ENCODE measurements at regions not wholly inside any gene's neighbourhood (a gene's known extent, or its start where the extent isn't known, plus 50 kb on each side); places are given as distances from the start of the nearest gene placed in this dataset.

DNA sequence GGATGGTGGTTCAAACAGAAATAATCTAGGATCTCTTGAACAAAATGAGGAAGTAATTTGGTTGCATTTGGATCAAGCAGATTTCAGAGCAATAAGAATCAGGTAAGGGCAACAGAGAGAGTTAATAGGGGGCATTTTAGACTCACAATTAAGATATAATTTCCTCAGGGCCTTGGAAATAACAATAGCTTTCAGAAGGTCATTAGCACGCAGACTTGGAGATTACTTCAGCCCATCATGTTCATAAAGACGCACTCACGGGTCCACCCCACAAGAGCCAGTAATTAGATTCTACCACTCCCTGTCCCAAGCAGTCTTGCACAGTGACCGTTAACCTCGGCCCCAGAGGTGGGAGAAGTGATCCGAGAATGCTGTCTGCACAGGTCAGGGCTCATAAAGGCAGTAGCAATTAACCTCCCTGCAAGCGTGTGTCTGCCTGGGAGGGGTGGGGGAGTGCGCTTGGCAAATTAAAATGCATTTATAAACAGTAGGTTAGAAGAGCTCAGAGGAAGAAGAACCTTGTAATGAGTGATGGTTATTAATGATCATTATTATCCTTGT lies 125.7 kb upstream of the CCDC196 start:
- no peak for DNase-seq (ENCODE audit: low read depth in 2 of 2)

- DNase-seq (ENCODE audit: low read depth in 2 of 2), result no peak
Observed at GRCh38 chr14:66361013-66361412, 125.2 kb upstream of the CCDC196 start.

GRCh38 chr14:66365388-66365787 lies 120.8 kb upstream of the CCDC196 start:
- DNase-seq (ENCODE audit: low read depth in 2 of 2), result no peak

DNA sequence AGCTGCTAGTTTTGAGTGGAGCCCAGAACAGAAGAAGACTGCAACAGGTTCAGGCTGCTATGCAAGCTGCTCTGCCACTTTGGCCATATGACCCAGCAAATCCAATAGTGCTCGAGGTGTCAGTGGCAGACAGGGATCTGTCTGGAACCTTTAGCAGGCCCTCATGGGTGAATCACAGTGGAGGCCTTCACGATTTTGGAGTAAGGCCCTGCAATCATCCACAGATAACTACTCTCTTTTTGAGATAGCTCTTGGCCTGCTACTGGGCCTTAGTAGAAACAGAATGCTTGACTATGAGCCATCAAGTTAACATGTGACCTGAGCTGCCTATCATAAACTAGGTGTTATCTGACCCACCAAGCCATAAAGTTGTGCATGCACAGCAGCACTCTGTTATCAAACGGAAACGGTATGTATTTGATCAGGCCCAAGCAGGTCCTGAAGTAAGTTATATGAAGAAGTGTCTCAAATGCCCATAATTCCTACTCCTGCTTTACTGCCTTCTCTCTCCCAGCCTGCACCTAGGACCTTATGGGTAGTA lies 116.9 kb upstream of the CCDC196 start:
- DNase-seq (ENCODE audit: low read depth in 2 of 2), result no peak

DNA sequence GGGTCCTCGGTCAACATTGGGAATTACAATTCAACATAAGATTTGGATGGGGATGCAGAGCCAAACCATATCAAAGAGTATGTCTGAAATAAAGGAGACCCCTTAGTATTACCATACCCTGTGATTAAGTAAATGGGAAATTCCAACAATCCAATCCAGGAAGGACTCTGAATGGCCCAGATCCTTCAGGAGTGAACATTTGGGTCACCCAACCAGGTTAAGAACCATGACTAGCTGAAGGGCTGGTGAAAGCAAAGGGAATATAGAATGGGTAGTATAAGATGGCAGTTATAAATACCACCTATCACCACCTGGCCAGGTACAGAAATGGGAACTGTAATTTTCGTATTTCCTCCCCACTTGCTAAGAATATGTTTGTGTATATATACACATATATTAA lies 114.4 kb upstream of the CCDC196 start:
- DNase-seq (ENCODE audit: low read depth in 2 of 2), result no peak

- no peak for DNase-seq (ENCODE audit: low read depth in 2 of 2)
Observed at GRCh38 chr14:66375046-66375964, 110.9 kb upstream of the CCDC196 start.

- no peak for DNase-seq (ENCODE audit: low read depth in 2 of 2)
Observed at GRCh38 chr14:66377574-66377973, 108.6 kb upstream of the CCDC196 start.

DNA sequence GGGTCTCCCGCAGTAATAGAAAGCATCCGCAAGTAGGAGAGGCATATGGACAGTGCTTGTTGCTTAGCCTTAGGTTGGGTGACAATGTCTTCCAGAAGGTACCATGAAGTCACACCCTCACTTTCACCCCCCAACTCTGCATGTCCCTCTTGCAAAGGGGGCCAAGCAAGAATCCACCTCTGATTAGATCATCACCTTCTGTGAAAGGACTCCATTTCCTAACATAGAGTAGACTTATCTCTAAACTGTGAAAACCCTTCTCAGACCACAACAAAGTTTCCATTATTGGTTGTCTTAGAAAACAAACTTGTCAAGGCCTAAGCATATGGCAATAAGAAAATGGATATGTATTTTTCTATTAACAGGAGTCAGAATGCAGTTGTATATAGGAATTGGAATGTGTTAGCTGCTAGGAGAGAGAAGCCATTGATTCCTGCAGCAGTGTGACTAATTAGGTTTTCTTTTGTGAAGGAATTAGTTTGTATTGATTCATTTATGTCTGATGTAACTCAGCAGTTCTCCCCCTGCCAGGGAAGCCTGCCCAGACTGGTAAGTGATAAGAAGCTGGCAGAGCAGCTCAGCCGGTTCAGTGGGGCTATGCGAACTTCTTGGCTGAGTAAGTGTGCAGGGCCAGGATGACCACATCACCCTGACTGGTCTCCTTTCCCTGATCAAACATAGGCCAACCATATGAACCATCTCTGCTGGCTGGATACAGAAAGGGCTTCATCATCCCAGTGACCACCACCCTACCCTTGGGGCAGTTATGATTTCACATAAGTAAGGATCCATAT lies 107.3 kb upstream of the CCDC196 start:
- DNase-seq (ENCODE audit: low read depth in 2 of 2), result no peak

DNA sequence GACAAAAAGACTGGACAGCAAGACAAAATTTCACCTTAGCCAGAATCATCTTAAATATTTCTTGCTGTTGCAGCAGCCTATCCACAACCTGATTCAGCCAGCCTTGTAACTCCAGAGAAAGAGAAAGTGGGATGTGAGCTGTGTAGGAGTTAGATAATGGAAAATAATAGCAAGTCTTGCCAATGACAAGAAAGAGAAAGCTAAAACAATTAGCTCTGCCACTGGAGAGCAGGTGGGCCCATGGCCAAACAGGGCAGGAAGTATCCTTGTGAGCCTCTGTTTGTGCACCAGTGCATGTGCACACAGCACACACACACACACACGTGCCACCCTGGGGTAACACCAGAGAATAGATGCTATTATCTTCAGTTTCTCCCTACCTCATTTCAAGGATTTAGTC lies 106.0 kb upstream of the CCDC196 start:
- no peak for DNase-seq (ENCODE audit: low read depth in 2 of 2)

- no peak for DNase-seq (ENCODE audit: low read depth in 2 of 2)
Observed at GRCh38 chr14:66381755-66382154, 104.4 kb upstream of the CCDC196 start.

DNA sequence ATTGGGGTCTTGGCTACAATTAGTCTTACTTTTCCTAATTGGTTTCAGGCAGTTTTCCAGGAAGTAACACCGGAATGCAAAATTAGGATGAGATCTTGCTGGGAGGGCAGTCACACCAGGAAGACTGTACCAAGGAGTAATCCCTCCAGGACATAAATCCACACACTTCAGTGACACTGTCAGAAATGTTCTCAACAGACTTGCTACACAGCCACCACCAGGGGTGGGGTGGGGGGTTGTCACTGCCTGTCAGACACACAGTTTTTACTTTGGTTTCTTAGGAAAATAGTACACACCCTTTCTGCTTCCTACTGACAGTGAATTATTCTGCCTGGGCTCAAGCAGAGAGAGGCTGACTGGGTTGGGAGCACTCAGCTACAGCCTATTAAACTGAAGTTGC lies 102.9 kb upstream of the CCDC196 start:
- no peak for DNase-seq (ENCODE audit: low read depth in 2 of 2)

- no peak for DNase-seq (ENCODE audit: low read depth in 2 of 2)
Observed at GRCh38 chr14:66383771-66384170, 102.4 kb upstream of the CCDC196 start.

DNA sequence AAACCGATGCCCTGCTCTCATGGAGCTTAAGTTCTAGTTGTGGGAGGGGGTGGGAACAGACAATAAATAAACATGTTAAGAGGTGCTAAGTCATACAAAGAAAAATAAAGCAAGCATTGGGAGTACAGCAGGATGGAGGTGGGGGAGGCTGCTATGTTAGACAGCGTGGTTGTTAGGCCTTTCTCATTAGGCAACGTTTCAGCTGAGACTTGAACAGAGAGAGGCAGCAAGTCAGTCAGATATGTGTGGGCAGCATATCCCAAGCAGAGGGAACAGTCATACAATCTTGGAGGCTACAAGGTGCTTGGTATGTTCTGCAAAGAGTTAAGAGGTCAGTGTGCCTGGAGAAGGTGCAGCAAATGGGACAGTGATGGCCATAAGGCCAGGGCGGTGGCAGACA lies 97.7 kb upstream of the CCDC196 start:
- no peak for DNase-seq (ENCODE audit: low read depth in 2 of 2)

DNA sequence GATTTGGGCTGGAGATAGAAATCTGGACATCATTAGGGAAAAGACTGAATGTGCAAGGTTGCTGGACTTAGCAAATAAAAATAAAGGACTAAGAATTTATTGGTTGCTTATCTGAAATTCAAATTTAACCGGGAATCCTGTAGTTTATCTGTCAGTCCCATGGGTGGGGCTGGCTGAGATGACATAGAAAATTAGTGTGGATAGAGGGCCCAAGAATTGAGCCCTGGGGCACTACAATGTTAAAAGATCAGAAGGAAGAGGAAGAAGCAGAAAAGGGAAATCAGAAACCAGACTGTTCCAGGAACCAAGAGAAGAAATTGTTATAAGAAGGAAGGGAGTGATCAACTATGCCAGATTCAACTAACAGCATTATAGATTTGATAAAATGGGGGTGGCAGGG lies 96.7 kb upstream of the CCDC196 start:
- DNase-seq (ENCODE audit: low read depth in 2 of 2), result no peak

- DNase-seq (ENCODE audit: low read depth in 2 of 2), result no peak
Observed at GRCh38 chr14:66395300-66395699, 90.9 kb upstream of the CCDC196 start.

DNA sequence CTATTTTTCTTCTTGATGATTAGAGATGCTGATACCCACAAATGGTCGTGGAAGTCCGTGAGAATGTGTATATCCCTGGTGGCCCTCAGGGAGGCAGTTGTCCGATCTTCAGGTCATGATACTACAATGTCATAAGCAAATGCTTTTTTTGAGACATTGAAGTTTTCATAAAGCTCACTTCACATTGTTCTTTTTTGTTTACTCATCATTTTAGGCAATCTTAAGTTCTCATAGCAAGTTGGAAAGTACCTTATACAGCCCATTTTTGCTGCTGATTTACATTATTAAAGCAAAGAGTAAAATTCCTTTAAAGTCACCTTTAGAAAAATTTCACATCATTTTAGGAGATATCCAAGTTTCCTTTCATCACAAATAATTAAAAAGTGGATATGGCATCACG lies 90.0 kb upstream of the CCDC196 start:
- DNase-seq (ENCODE audit: low read depth in 2 of 2), result no peak

DNA sequence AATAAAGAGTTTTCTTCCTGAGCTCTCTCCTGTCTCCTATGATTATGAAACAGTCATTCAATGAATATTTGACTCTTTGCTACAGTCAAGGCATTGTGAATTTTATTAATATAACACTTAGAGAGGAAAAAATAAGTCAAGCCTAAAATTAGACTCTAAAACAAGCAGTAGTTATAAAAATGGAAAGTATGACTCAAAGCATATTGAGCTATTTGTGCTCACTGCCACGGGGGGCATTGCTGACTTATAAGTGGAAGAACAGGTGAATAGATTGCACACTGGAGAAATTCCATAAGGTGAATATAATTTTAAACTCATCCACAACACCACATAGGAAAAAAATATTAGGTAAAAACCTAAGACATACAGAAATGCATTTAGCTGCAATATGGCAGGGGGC lies 87.7 kb upstream of the CCDC196 start:
- DNase-seq (ENCODE audit: low read depth in 2 of 2), result no peak

DNA sequence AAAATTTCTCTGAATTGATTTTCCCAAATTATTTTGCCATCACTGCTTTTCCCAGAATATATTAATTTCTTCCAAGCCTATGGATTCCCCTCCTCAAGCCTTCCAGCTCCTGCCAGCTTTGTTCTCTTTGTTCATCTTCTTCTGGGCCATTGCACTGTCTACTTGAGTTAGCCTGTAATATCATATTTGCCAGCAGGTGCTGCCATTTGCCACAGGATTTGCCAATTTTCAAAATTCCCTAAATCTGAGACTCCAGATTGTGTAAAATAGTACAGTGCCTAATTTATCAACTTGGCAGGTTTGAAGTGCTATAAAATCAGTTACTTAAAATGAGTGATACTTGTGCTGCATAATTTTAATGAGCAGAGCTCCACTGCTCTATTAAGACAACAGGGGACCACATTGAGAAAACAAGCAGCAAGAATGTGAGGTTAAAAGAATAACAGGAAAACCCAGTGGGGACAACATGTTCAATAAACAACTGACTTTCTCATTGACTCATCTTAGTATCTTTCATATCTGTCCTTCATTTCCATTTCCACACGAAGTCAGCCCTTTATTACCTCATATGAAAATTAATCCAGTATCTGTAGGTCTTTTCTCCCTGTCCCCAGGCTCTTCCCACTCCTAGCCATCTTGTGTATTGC lies 84.6 kb upstream of the CCDC196 start:
- DNase-seq (ENCODE audit: low read depth in 2 of 2), result no peak

- no peak for DNase-seq (ENCODE audit: low read depth in 2 of 2)
Observed at GRCh38 chr14:66403183-66403582, 83.0 kb upstream of the CCDC196 start.

DNA sequence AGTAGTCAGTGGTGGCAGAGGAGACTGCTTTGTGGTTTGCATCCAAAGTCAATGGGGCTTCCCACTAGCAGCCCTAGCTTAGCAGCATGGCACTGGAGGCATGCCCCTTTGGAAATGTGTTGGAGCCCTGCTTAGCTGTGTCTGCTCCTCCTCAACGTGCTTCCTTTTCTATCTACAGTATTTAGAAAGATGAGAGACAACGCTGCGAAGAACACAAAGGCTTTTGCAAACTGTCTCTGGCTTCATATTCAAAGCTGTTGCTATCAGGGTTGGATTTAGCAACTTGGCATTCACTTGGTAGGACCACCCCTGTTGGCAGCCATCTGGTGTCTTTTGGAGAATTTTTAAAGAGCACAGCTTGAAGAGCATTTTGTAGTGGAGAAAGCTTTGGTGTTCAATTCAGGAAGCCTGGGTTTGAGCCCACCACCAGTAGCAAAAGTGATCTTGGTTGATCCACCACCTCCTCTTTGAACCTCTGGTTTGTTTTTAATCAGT lies 82.1 kb upstream of the CCDC196 start:
- DNase-seq (ENCODE audit: low read depth in 2 of 2), result no peak

- DNase-seq (ENCODE audit: low read depth in 2 of 2), result no peak
Observed at GRCh38 chr14:66405158-66405557, 81.0 kb upstream of the CCDC196 start.

DNA sequence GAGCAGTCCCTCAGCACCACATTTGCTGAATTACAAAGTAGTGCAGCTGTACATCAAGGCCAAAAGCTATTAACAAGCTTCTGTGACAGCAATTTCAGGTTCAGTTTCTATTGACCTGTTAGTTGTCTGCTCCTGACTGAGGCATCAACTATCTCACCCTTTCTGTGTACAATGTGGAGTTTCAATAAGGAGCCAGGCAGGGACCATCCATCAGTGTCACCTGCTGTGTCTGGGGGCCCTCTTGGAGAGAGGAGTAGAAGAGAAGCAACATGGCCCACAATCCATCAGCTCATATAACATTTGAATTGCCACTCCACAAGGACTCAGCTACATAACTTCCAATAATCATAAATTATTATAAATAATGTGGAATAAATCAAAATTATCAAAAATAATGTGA lies 72.3 kb upstream of the CCDC196 start:
- DNase-seq (ENCODE audit: low read depth in 2 of 2), result no peak
